Mucosa of descending colon (tissue), 3 donors: ENCODE measurements at regions not wholly inside any gene's neighbourhood (a gene's known extent, or its start where the extent isn't known, plus 50 kb on each side); places are given as distances from the start of the nearest gene placed in this dataset.

ENCODE experiments used
- ATAC-seq: fragments of 200-7000 bp; cut with Tn5 transposase; one replicate; pipeline ENCODE4 v1.9.1; 2020; ENCODE audit warnings: mild to moderate bottlenecking, moderate library complexity
- DNase-seq, 3 donors: peaks; one replicate each; pipeline ENCODE4 v3.0.0-alpha.2; 2020
- H3K36me3 ChIP-seq: fragments of 200-600 bp; one replicate; pipeline ENCODE4 v1.8.0; 2021; ENCODE audit warnings: low read depth, mild to moderate bottlenecking
- H3K4me1 ChIP-seq: fragments of 200-600 bp; one replicate; pipeline ENCODE4 v1.8.0; 2021; ENCODE audit warnings: low read depth, mild to moderate bottlenecking
- H3K4me3 ChIP-seq: fragments of 200-600 bp; one replicate; pipeline ENCODE4 v1.8.0; 2021; ENCODE audit warnings: mild to moderate bottlenecking
- H3K9me3 ChIP-seq: fragments of 200-600 bp; one replicate; pipeline ENCODE4 v1.8.0; 2021; ENCODE audit warnings: mild to moderate bottlenecking
- intact Hi-C, 2 donors: fragments of 100-400 bp; cut with DNase I in 1 of 2; cut with micrococcal nuclease in 1 of 2; formaldehyde crosslinking; loops; one replicate each; pipeline versions ENCODE4 v1.11.0 to v1.11.1; 2022; cut with DNase I, micrococcal nuclease
- TF ChIP-seq, protein P1 (sequence below): fragments of 200-600 bp; IDR thresholded peaks from one replicate; pipeline ENCODE4 v1.8.0; 2022; ENCODE audit warnings: antibody characterized with exemption, mild to moderate bottlenecking
- donor health status: DM: no; HTN: no; CAD: no; lungs with moderate emphysema.
- donor health status: DM: no; HTN: no; CAD: no.
- donor health status: DM: no; HTN: yes; CAD: no.

DNA sequence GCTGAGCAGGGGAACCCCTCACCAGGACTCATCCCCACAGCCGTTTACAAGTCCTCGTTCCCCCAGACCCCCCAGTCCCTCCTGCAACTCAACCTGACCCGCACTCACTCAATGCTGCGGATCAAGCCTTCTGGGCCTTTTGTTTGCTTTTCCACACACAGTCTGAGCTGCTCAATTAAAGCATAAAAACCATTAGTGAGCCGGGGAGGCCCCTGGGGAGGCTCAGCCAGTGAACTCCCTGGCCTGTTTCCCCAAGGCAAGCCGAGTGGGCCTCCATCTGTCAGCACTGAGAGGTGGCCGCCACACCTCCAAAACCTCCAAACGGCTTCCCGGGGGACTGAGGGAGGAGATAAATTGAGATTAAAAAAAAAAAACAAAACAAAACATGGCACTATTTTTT is 158.5 kb downstream of the SHOX start:
- TF ChIP-seq, protein P1, sequence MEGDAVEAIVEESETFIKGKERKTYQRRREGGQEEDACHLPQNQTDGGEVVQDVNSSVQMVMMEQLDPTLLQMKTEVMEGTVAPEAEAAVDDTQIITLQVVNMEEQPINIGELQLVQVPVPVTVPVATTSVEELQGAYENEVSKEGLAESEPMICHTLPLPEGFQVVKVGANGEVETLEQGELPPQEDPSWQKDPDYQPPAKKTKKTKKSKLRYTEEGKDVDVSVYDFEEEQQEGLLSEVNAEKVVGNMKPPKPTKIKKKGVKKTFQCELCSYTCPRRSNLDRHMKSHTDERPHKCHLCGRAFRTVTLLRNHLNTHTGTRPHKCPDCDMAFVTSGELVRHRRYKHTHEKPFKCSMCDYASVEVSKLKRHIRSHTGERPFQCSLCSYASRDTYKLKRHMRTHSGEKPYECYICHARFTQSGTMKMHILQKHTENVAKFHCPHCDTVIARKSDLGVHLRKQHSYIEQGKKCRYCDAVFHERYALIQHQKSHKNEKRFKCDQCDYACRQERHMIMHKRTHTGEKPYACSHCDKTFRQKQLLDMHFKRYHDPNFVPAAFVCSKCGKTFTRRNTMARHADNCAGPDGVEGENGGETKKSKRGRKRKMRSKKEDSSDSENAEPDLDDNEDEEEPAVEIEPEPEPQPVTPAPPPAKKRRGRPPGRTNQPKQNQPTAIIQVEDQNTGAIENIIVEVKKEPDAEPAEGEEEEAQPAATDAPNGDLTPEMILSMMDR = no peak
- ATAC-seq (no peak), DNase-seq (no peak)
- no peaks in the 10 kb centered on the region for H3K9me3 ChIP-seq
- H3K4me3 ChIP-seq = no peak overlapping the region
- no peaks in the 10 kb centered on the region for H3K36me3 ChIP-seq
- intact Hi-C loops = no loop called here
- H3K4me1 ChIP-seq = no peaks in the 10 kb centered on the region

DNA sequence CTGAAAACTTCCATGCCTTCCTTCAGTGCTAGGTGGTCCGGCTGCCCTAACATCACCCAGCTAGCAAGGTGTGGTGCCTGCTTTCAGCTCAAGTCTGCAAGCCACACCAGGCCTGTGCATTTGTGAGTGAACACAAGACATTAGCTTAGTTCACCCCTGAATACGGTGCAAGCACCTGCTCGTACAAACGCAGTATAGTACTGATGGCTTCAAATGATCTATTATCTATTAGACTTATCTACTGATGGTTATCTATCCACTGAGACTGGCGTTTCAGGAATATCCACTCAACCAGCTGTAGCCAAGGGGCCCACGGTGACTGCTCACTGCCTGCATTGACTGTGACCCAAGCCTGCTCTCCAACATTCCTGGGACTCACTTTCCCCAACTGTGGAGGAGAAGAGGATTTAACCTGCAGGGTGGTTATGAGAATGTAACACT is 155.9 kb downstream of the SHOX start:
- Histone ChIP-seq H3K9me3 (no peaks in the 10 kb centered on the region), H3K4me3 (no peak overlapping the region), H3K4me1 (no peaks in the 10 kb centered on the region), H3K36me3 (no peaks in the 10 kb centered on the region)
- intact Hi-C loops = no loop called here
- ATAC-seq = no peak
- TF ChIP-seq, protein P1 = no peak
- no peak for DNase-seq

DNA sequence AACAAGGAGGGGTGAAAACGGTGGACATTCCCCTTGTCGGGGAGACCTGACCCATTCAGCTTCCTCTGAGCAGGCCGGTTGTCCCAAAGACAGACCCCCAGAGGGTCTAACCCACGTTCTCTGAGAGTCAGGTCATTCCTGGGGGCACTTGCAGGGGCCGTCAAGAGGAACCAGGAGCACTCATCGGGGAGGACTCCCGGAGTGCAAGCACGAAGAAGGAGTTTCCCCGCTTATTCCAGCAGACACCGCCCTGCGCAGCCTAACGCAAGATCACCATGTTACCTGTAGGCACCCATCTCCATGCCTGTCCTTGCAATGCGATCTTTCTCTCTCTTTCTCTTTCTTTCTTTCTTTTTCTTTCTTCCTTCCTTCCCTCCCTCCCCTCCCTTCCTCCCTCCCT is 154.2 kb downstream of the SHOX start:
- Histone ChIP-seq H3K4me1 (no peaks in the 10 kb centered on the region), H3K4me3 (no peak overlapping the region), H3K36me3 (no peaks in the 10 kb centered on the region), H3K9me3 (no peaks in the 10 kb centered on the region)
- DNase-seq (no peak), ATAC-seq (no peak)
- TF ChIP-seq, protein P1 = no peak
- intact Hi-C loops = no loop called here

DNA sequence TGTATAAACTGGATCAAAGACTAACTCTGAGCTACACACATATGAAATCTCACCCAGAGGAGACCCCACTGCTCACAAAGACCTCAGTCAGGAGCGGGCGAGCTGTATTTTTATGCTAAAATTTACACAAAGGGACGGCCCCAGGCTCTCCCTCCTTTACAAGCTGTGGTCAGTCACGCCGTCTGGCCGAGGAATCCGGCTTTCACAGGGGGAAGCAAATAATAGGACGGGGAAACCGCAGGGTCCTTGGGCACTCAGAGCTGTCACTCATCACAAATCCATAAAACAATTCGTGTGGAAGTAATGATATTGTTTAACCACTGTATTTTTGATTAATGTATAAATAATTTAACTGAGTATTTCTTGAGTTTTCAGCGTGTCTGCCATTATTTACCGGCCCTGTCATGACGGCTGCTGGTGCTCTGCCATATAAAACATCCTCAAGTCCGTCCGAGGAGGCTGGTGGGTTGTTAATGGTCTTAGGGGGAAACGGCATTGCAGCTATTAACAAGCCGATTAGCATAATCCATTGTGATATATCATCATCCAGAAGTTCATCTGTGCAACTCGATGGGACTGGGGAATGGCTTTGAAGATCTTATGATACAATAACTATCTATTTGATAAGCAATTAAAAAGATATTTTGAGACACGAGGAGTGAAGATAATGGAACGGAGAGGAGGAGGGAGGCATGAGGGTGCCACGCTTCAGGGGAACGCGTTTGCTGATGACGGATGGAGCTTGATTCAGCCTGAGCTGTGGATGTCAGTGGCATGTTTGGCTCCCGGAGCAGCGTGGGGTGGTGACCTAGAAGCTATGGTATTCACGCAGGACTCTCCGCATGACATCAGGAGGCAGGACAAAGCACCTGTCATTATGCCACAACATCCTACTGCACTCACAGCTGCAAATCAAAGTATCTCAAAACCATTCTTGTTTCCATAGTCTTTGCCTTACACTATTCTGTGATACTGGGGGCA is 150.9 kb downstream of the SHOX start:
- intact Hi-C loops = no loop called here
- Histone ChIP-seq H3K36me3 (no peaks in the 10 kb centered on the region), H3K4me3 (no peak overlapping the region), H3K9me3 (no peaks in the 10 kb centered on the region), H3K4me1 (no peaks in the 10 kb centered on the region)
- DNase-seq (no peak), ATAC-seq (no peak)
- TF ChIP-seq, protein P1 = no peak

DNA sequence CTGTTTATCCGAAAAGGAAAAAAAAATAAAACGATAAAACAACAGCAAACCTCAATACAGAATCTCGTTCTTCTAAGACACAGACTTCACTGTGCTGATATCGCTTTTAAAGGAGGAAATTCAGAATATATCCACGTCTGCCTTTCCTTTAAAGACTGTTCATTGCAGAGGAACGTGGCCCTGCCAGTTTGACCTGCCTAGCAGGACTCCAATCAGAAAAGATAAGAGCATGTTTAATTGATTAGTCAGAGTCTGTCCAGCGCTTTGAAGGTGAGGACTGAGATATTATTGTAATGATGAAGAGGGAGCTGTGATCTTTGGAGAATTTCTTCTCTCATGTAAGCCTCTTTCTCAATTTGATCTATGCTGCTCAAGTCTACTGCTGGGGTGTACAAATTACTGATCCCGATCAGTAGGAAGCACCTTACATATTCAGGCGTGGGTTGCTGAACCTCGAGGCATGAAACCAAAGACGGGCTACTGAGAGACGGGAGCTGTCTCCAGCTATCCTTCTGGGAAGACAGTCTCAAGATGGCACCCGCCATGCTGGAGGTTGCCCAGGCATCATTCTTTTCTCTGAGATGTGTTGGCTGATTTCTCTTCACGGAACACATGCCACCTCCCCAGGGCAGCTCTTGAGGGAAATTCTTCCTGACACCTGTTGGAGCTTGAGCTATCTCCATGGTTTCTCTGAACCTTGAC is 146.1 kb downstream of the SHOX start:
- intact Hi-C loops = no loop called here
- no peak for DNase-seq
- Histone ChIP-seq H3K4me3 (no peak overlapping the region), H3K36me3 (no peaks in the 10 kb centered on the region), H3K4me1 (no peaks in the 10 kb centered on the region), H3K9me3 (no peaks in the 10 kb centered on the region)
- no peak for ATAC-seq
- TF ChIP-seq, protein P1 = no peak
